GM10248 (cell line): ENCODE measurements at regions not wholly inside any gene's neighbourhood (a gene's known extent, or its start where the extent isn't known, plus 50 kb on each side); places are given as distances from the start of the nearest gene placed in this dataset.
"Not testable (repeated sequence)": the region's sequence is repeated elsewhere in the genome, so short reads cannot be mapped to it uniquely, and the experiment has no call there.

Experiments
- CTCF ChIA-PET: fragments of 300-600 bp; sonication (Branson Sonifier 250); formaldehyde crosslinking; extraction: SDS; loops from one replicate; lab custom pipeline; 2021; ENCODE audit warnings: antibody characterized with exemption; lab: Yijun Ruan, JAX
- POLR2A ChIA-PET: fragments of 350-650 bp; sonication (Branson Sonifier 250); formaldehyde crosslinking; extraction: SDS; loops from one replicate; lab custom pipeline; 2020; ENCODE audit warnings: antibody characterized with exemption; lab: Yijun Ruan, JAX
- DNase-seq: peaks from one replicate; pipeline ENCODE4 v3.0.0; 2012; ENCODE audit errors: extremely low spot score
- TF ChIP-seq, protein P1 (sequence below): IDR thresholded peaks from 2 replicates; pipeline ENCODE4 v1.5.1; 2012; ENCODE audit warnings: mild to moderate bottlenecking, low read depth; ENCODE audit errors: extremely low read depth, missing control alignments, control extremely low read depth

DNA sequence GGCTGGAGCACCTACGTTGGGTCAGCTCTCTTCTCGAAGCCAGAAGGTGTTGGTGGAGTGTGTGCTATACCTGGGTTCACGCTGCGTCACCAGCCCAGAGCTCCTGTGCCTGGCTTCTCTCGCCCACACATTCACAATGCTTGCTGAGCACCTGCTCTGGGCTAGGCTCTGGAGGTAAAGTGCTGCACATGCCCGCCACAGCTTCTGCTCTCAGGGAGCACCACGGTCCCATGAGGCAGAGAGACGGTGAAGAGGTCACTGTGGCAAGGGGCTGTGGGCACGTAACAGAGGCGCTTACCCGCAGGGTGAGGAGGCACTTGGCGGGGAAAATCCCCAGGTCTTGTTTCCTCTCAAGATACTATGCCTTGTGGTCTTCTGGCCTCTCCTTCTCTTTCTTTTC lies 174.2 kb downstream of the TEX29 start:
- no peak for DNase-seq
- POLR2A ChIA-PET = no interaction called here
- TF ChIP-seq, protein P1, sequence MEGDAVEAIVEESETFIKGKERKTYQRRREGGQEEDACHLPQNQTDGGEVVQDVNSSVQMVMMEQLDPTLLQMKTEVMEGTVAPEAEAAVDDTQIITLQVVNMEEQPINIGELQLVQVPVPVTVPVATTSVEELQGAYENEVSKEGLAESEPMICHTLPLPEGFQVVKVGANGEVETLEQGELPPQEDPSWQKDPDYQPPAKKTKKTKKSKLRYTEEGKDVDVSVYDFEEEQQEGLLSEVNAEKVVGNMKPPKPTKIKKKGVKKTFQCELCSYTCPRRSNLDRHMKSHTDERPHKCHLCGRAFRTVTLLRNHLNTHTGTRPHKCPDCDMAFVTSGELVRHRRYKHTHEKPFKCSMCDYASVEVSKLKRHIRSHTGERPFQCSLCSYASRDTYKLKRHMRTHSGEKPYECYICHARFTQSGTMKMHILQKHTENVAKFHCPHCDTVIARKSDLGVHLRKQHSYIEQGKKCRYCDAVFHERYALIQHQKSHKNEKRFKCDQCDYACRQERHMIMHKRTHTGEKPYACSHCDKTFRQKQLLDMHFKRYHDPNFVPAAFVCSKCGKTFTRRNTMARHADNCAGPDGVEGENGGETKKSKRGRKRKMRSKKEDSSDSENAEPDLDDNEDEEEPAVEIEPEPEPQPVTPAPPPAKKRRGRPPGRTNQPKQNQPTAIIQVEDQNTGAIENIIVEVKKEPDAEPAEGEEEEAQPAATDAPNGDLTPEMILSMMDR = no peak
- CTCF ChIA-PET = interaction anchor here (1.6 kb wide), 1 partner anchor 10 kb away, joined by 5 read pairs; no protein-coding TSS in a partner anchor

DNA sequence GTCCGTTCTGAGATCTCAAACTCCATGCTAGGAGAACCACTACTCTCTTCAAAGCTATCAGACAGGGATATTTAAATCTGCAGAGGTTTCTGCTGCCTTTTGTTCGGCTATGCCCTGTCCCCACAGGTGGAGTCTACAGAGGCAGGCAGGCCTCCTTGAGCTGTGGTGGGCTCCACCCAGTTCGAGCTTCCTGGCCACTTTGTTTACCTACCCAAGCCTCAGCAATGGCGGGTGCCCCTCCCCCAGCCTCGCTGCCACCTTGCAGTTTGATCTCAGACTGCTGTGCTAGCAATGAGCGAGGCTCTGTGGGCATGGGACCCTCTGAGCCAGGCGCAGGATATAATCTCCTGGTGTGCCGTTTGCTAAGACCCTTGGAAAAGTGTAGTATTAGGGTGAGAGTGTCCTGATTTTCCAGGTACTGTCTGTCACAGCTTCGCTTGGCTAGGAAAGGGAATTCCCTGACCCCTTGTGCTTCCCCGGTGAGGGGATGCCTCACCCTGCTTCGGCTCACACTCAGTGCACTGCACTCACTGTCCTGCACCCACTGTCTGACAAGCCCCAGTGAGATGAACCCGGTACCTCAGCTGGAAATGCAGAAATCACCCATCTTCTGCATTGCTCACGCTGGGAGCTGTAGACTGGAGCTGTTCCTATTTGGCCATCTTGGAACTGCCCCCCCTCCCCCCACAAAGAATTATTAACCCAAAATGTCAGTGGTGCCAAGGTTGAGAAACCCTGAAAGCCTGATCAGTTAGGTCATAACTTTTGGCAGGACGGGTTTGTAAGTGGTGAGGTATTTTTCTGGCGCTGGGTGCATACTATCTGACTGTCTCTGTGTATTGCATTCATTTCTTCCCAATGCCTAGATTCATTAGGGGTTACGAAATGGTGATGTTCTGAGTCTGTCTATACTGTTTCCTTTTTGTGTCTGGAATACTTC lies 181.4 kb downstream of the TEX29 start:
- POLR2A ChIA-PET, CTCF ChIA-PET, DNase-seq: not testable (repeated sequence)

DNA sequence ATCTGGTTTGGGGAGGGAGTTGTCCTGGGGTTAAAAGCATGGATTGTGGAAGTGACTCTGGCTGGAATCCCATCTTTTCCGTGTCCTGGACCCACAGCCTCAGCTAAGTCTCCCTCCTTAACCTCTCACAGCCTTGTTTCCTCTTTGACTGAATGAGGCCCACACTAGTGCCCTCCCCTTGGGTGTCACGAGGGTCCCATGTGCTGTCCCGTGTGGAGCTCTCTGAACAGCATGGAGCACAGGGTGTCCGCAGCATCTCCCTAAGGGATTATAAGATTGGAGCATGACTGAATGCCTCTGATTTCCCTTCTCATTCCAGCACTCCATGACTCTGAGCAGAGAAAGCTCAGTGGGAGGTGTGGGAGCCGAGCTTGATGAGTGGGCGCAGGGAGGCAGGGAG lies 182.5 kb downstream of the TEX29 start:
- CTCF ChIA-PET = no interaction called here
- POLR2A ChIA-PET = no interaction called here
- DNase-seq = no peak
- TF ChIP-seq, protein P1 = no peak

DNA sequence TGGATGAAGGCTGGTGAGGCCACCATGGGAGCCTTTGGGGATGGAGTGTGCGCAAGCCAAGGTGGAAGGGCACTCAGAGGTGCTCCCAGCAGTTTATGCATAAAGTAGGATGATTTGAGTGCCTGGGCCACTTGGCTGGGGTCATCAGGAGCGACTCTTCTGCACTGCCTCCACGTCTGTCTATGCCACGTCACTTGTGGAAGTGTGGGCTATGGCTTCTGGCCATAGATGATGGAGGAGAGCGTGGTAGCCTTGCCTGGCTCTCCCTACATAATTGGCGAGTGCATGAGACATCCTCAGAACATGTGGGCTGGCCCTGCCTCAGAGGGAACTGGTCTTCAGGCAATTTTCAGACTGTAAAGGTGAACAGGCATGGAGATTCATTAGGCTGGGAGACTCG lies 182.9 kb downstream of the TEX29 start:
- DNase-seq = no peak
- TF ChIP-seq, protein P1 = no peak
- ChIA-PET POLR2A (no interaction called here), CTCF (interaction anchor here (2.4 kb wide), 1 partner anchor 940 kb away, joined by 7 read pairs; no protein-coding TSS in a partner anchor)

DNA sequence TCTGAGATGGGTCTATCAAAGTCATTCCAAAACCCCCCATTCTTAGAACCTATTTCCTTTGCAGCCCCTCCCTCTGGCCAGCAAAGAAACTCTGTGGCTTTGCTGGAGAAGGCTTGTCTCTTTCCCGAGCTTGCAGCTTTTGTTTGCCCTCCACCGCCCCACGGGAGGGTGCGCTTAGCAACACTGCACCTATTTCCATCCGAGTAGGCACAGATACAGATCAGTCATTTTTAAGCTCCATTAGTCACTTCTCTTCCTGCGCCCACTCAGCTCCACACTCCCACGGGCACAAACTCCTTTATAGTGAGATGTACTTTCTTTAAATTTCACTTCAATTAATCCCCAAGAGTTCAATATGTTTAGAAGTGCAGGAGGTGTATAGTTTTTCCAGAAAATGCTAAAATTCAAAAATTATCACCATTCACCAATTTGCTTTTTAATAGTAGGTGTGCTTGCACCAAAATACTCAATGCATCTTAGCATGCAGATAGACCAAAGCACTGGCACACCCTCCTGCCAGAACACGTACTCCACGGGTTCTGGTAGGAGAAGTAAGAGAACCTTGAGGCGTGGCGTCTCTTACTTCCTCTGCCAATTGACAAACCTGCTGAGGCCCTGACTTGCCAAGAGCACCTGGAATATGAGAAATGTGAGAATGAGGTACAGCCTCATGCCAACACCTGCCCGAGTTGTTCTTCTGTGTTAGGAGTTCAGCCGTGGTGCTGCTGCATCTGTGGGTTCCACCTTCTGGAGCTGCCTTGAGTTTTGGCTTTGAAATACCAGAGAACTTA lies 183.7 kb downstream of the TEX29 start:
- CTCF ChIA-PET = interaction anchor here (1.7 to 2.4 kb wide), 2 partner anchors 10 to 939 kb away, joined by 5 to 7 read pairs; no protein-coding TSS in a partner anchor
- POLR2A ChIA-PET = no interaction called here
- TF ChIP-seq, protein P1 = no peak

DNA sequence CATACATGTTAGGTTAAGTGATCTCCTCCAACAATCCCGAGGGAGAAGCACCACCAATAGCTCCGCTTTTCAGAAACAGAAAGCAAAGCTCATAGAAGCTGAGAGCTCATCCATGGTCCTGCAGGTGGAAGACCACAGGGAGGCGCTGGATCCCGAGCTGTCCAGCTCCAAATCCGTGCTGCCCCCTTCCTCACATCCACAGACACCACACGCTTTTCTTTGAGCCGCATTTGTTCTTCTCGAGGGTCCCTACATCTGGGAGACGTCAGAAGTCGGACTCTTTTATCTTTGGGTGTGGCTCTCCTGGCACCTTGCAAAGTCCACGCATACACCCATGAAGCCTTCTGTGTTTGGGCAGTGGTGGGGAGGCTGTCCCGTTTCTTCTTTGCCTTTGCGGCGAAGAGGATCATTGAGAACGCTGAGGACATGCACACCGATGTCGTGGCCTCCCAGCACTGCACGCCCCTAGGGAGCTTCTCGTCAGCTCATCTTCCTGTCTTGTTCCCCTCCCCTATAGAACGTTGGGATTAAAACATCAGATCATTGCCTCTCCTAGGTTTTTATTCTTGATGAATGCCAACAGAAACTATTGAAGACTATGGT lies 184.8 kb downstream of the TEX29 start:
- TF ChIP-seq, protein P1 = no peak
- no peak for DNase-seq
- CTCF ChIA-PET = interaction anchor here (1.7 to 2.4 kb wide), 2 partner anchors 12 to 938 kb away, joined by 5 to 7 read pairs; no protein-coding TSS in a partner anchor
- POLR2A ChIA-PET = no interaction called here

More for the DNA sequence above, 183.7 kb downstream of the TEX29 start:
- no peak for DNase-seq
